ENCODE measurements at regions not wholly inside any gene's neighbourhood (a gene's known extent, or its start where the extent isn't known, plus 50 kb on each side); places are given as distances from the start of the nearest gene placed in this dataset.

- no TSS peak for BruUV-seq (replicated peaks)
- POLR2A ChIA-PET, result interaction anchor here (1.1 to 3.5 kb wide), 3 partner anchors 12 to 69 kb away, joined by 3 to 17 read pairs (median 3); no protein-coding TSS in a partner anchor
- intact Hi-C loops (cut with micrococcal nuclease; ENCODE audit: unreplicated experiment), result no loop called here
Measured at GRCh38 chr9:90000925-90001324, 396.1 kb downstream of the GADD45G start.

GRCh38 chr9:90001747-90002146 lies 396.9 kb downstream of the GADD45G start:
- intact Hi-C loops (cut with micrococcal nuclease; ENCODE audit: unreplicated experiment), result no loop called here
- no peak for DNase-seq (ENCODE audit: low spot score)
- no peak for TF ChIP-seq EZH2phosphoT487 (IDR thresholded peaks at IDR 0.05; ENCODE audit: borderline replicate concordance, low read depth, low read length)
- TF ChIP-seq CTCF (conservative IDR thresholded peaks at IDR 0.05; ENCODE audit: low read length), result no peak
- Histone ChIP-seq H3K9me3 (ENCODE audit: low read length) (no peaks in the 10 kb centered on the region), H3K9me2 (ENCODE audit: insufficient read depth, low read length) (no peaks in the 10 kb centered on the region), H3K4me2 (ENCODE audit: low read length) (no peak overlapping the region), H3K36me3 (ENCODE audit: insufficient read depth, low read length) (no peaks in the 10 kb centered on the region), H2AFZ (ENCODE audit: low read length) (no peak overlapping the region; the same call in 1 of the 2 replicates), H3K4me3 (ENCODE audit: low read depth, low read length, poor library complexity, severe bottlenecking) (no peak overlapping the region), H3K4me1 (ENCODE audit: insufficient read depth, low read length, poor library complexity, severe bottlenecking) (peaks cover 33% of the 10 kb centered on the region), H3K79me2 (ENCODE audit: insufficient read depth, low read depth, low read length) (no peaks in the 10 kb centered on the region), H3K27ac (ENCODE audit: low read depth, low read length, poor library complexity, severe bottlenecking) (no peak overlapping the region), H4K20me1 (ENCODE audit: insufficient read depth, low read length) (no peaks in the 10 kb centered on the region)
- no TSS peak for BruUV-seq (replicated peaks)
- ChIA-PET CTCF (ENCODE audit: unreplicated experiment) (no interaction called here), POLR2A (interaction anchor here (0.6 kb wide), 1 partner anchor 896 kb away, joined by 4 read pairs; no protein-coding TSS in a partner anchor)

More at GRCh38 chr9:90000925-90001324, 396.1 kb downstream of the GADD45G start:
- no peak for DNase-seq (ENCODE audit: low spot score)
- H3K9me2 ChIP-seq (ENCODE audit: insufficient read depth, low read length), result no peaks in the 10 kb centered on the region
- H2AFZ ChIP-seq (ENCODE audit: low read length), result peak overlapping the region; percentile 79; the same call in 1 of the 2 replicates
- H3K36me3 ChIP-seq (ENCODE audit: insufficient read depth, low read length), result no peaks in the 10 kb centered on the region
- no peak overlapping the region for H3K4me3 ChIP-seq (ENCODE audit: low read depth, low read length, poor library complexity, severe bottlenecking)
- no peak for TF ChIP-seq EZH2phosphoT487 (IDR thresholded peaks at IDR 0.05; ENCODE audit: borderline replicate concordance, low read depth, low read length)
- no peak for TF ChIP-seq CTCF (conservative IDR thresholded peaks at IDR 0.05; ENCODE audit: low read length)
- no peak overlapping the region for H3K4me2 ChIP-seq (ENCODE audit: low read length)
- H3K4me1 ChIP-seq (ENCODE audit: insufficient read depth, low read length, poor library complexity, severe bottlenecking), result peaks cover 33% of the 10 kb centered on the region
- CTCF ChIA-PET (ENCODE audit: unreplicated experiment), result interaction anchor here (0.6 kb wide), 1 partner anchor 270 kb away, joined by 3 read pairs; no protein-coding TSS in a partner anchor
- no peak overlapping the region for H3K27ac ChIP-seq (ENCODE audit: low read depth, low read length, poor library complexity, severe bottlenecking)
- H4K20me1 ChIP-seq (ENCODE audit: insufficient read depth, low read length), result no peaks in the 10 kb centered on the region
- no peaks in the 10 kb centered on the region for H3K9me3 ChIP-seq (ENCODE audit: low read length)
- no peaks in the 10 kb centered on the region for H3K79me2 ChIP-seq (ENCODE audit: insufficient read depth, low read depth, low read length)

- H3K4me2 ChIP-seq (ENCODE audit: low read length), result no peak overlapping the region
- BruUV-seq (replicated peaks), result no TSS peak
- H3K4me1 ChIP-seq (ENCODE audit: insufficient read depth, low read length, poor library complexity, severe bottlenecking), result peaks cover 33% of the 10 kb centered on the region
- no peaks in the 10 kb centered on the region for H3K9me3 ChIP-seq (ENCODE audit: low read length)
- no peaks in the 10 kb centered on the region for H3K9me2 ChIP-seq (ENCODE audit: insufficient read depth, low read length)
- peak; percentile 24 for DNase-seq (ENCODE audit: low spot score)
- no peak for TF ChIP-seq CTCF (conservative IDR thresholded peaks at IDR 0.05; ENCODE audit: low read length)
- no peak for TF ChIP-seq EZH2phosphoT487 (IDR thresholded peaks at IDR 0.05; ENCODE audit: borderline replicate concordance, low read depth, low read length)
- H3K79me2 ChIP-seq (ENCODE audit: insufficient read depth, low read depth, low read length), result no peaks in the 10 kb centered on the region
- intact Hi-C loops (cut with micrococcal nuclease; ENCODE audit: unreplicated experiment), result no loop called here
- ChIA-PET CTCF (ENCODE audit: unreplicated experiment) (no interaction called here), POLR2A (interaction anchor here (1.4 kb wide), 1 partner anchor 9 kb away, joined by 3 read pairs; no protein-coding TSS in a partner anchor)
- H3K27ac ChIP-seq (ENCODE audit: low read depth, low read length, poor library complexity, severe bottlenecking), result no peak overlapping the region
- no peaks in the 10 kb centered on the region for H4K20me1 ChIP-seq (ENCODE audit: insufficient read depth, low read length)
- H3K4me3 ChIP-seq (ENCODE audit: low read depth, low read length, poor library complexity, severe bottlenecking), result no peak overlapping the region
- no peaks in the 10 kb centered on the region for H3K36me3 ChIP-seq (ENCODE audit: insufficient read depth, low read length)
- H2AFZ ChIP-seq (ENCODE audit: low read length), result peak overlapping the region; percentile 40; the same call in 1 of the 2 replicates
Measured at GRCh38 chr9:90002397-90003271, 397.8 kb downstream of the GADD45G start.

Data from OCI-LY7 (cell line).